AG08395 (cell line): ENCODE measurements at regions not wholly inside any gene's neighbourhood (a gene's known extent, or its start where the extent isn't known, plus 50 kb on each side); places are given as distances from the start of the nearest gene placed in this dataset.
"Not testable (repeated sequence)": the region's sequence is repeated elsewhere in the genome, so short reads cannot be mapped to it uniquely, and the experiment has no call there.

Source experiments
- DNase-seq: peaks from one replicate; pipeline ENCODE4 v3.0.0; 2012; ENCODE audit warnings: mixed read lengths, low spot score

DNA sequence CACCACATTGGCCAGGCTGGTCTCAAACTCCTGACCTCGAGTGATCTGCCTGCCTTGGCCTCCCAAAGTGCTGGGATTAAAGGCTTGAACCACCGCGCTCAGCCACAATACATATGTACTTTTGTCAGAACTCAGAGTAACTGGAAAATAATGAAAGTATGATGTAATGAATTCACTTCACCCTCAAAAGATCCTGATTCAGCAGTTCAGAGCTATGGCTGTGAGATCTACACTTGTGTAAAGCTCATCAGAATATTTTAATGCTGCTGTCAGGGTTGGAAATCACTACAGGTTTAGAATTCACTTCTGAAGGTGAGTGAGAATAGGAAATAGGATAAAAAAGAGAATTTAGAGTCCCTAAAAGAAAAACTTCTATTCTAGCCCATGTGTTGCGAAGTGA is 464.5 kb upstream of the NRSN1 start:
- no peak for DNase-seq

DNA sequence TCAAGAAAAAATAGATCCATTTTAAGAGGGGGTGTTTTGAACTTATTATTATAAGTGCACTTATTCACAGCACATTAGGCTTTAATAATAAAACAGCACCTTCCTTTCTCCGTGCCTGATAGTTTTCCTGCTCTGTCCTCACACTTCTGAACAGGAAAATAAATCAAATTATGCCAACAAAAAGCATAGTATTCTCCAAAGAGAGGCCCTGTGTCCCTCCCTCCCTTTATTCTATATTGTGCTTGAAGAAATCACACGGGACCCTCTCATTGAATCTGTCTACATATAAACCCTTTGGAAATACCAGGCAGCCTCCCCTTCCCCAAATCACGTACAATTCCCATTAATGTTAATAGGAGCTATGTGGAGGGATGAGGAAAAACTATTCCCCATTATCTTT is 462.9 kb upstream of the NRSN1 start:
- DNase-seq = no peak

DNA sequence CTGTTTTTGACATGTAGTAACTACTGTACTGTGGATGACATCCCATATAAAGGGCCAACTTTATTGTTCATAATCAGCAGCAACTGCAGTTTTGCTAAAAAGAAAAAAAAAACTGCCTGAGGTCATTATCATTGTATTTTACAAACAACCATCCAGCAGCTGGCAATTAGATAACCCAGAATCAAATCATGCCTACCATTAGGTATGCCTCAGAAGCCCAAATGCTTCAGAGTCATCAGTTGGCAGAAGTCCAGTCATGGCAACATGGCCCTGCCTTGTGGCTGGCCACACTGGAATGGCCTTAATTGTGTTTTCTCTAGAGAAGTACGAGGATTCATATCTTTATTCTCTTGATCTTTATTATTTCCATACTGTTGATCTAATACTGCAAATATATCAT is 462.4 kb upstream of the NRSN1 start:
- no peak for DNase-seq

DNA sequence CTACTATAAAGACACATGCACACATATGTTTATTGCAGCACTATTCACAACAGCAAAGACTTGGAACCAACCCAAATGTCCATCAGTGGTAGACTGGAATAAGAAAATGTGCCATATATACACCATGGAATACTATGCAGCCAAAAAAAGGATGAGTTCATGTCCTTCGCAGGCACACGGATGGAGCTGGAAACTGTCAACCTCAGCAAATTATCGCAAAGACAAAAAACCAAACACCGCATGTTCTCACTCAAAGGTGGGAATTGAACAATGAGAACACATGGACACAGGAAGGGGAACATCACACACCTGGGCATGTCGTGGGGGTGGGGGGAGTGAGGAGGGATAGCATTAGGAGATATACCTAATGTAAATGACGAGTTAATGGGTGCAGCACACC is 460.1 kb upstream of the NRSN1 start:
- DNase-seq = not testable (repeated sequence)

DNA sequence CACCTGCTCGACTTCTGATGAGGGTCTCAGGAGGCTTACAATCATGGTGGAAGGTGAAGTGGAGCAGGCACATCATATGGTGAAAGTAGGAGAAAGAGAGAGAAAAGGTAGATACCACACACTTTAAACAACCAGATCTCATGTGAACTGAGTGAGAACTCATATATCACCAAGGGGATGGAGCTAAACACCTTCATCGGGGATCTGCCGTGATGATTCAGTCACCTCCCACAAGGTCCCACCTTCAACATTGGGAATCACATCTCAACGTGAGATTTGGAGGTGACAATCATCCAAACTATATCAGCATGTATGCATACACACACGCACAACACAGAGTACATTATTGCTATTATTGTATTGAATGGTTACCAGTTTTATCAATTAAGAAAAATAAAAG is 453.3 kb upstream of the NRSN1 start:
- DNase-seq = no peak

DNA sequence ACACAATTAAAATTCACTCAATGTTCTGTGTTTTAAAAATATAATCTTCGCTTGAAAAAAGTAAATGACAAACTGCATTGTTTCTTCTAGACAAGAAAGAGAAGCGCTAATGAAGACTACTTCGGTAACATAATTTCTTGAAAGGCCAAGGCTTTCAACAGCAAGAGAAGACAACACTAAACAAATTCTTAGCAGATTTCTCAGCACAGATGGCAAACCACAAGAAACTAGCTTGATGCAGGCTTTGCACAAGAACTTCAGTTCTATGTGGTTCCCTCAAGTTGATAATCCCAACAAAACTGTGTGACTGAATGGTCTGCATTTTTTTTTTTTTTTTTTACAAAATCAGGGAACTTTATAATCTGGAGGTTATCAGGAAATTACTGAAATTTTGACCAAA is 447.4 kb upstream of the NRSN1 start:
- DNase-seq = no peak

DNA sequence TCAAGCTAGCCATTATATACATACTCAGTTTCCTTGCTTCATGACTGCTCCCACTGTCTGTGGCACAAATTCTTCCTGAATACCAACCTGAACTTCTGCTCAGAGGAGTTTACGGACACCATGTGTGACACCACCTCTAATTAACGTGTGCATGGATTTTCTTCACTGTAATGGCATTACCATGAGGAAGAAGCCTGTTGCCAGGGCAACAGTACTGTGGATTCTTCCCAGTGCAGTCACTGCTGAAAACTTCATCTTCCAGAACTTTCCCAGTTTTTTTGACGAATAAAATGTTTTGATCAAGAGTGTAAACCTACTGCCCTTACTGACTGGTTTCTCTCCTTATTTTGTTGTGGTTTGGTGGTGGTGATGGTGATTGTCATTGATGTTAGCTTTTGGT is 444.3 kb upstream of the NRSN1 start:
- DNase-seq = no peak

DNA sequence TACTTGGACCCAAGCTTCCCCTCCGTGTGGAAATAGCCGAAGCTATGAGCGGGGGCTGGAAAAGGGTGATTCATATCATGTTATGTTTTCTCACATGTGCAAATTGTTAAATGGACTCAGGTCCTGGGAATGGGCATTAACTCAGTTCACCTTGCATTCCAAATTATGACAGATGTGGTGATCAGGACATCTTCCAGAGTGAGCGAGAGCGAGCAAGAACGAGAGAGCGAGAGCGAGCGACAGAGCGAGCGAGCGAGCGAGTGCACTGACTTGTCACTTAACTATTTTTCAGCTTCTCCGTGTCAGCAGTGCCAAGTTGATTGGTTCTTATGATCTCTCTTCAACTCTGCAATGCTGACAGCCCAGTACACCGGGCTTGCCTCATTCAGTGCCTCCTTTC is 437.4 kb upstream of the NRSN1 start:
- no peak for DNase-seq

DNA sequence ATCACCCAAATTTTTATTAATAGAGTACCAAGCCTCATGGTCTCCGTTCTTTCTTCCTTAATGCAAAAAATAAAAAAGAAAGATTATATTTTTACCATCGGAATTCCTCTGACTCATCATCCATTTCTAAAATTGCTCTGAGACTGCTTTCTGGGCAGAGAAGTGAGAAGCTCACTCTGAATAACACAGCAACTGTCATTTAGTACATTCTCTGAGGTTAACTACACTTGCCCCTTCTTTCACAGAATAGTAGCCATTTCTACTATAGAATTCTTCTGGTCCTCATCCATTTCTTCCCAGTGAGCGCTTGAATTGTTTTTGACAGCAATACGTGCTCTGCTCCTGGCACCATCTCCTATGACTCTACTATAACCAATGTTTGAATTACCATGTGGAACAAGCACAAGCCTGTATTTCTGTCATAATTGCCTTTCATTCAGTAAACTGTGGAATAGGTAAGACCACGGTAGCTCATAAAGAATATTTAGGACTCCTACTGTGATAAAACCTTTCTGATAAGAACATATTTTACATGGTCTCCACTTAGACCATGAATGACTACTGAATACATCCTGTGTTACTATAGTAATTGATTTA is 435.5 kb upstream of the NRSN1 start:
- DNase-seq = no peak

DNA sequence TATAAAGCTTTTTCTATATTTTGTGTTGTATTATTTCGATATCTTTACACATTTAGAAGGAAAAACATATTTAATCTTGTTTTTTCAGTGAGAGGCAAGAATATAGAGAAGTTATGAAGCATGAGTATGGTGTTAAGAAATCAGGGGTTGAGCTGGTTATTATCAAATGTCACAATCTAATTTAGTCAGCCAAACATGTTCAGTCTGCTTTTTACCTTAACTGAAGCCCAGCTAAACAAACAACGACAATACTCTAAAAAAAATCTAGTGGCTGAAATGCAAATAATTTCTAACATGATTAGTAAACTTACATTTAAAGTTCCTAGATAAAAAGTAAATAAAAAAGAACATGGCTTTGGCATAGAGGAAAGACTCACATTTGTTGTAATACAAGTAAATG is 433.8 kb upstream of the NRSN1 start:
- DNase-seq = no peak

DNA sequence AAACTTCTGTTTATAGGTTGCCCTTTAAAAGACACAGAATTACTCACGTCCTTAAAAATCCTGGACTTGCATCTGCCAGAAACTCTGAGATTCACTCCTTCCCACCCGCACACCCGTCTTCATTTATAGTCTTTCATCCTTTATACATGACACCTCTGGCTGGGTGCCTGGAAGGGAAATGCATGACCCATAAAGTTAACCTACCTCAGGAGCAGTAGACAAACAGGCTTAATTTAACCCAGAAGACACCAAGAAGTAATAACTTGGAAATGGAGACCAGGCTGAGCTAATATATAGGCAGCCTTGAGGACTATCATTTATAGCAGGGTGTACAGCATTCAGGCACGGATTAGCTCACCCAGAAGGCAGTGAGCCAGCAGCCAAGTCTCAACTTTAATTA is 429.0 kb upstream of the NRSN1 start:
- DNase-seq = no peak

DNA sequence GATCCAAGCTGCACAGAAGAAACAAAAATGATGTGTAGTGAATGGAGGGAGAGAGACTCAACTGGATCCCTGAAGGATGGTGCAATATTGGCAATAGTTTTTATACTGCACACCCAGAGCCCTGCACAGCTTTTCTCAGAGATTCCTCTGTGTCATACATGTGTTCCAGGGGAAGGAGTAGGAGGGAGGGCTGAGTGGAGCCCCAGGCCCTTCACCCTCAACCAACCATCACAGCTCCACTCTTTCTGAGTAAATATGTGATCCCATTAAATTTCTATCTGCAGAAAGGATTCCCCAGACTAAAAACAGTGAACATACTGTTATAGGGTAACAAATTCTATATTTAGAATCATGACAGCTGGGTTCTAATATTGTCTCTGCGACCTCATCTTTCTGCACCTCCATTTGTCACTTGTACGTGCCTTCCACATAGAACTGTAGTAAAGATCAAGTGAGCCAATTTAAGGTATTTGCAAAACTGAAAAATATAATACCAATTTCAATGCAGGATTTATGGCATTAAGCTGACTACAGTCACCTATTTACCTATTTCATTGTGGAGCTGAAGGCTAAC is 421.4 kb upstream of the NRSN1 start:
- no peak for DNase-seq

DNA sequence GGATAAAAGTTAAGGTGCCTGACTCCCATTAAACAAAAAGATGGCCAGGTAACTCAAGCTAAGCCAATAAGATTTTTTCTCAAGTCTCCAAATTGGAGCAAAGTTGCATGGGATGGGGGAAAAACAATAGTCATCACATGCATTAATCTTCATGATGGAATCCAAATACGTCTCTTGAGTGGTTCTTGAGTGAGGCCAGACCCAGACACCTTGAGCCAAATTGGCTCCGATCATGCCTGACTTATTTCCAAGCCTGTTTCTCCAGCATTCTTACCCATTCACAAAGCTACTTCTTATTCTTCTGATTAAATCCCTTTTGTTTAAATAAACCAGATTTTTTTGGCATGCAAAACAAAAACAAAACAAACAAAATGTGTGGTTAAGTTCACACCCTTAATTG is 420.3 kb upstream of the NRSN1 start:
- DNase-seq = no peak

DNA sequence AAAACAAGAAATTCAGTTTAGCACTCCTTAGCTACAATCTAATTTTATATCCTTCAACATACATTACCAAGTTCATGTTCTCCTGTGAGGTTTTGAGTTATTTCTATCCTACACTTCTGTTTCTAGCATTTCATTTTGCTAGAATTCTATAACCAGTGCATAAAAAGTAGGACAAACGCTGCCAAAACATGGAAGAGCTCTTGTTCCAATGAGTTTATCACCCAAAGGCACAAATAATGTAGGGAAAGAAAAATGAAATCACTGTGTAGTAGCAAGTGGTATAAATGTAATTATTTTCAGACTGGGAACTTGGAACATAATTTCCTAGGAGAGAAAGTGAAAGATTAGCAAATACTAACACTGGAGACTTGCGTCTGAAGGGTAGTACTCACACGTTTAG is 413.3 kb upstream of the NRSN1 start:
- no peak for DNase-seq

DNA sequence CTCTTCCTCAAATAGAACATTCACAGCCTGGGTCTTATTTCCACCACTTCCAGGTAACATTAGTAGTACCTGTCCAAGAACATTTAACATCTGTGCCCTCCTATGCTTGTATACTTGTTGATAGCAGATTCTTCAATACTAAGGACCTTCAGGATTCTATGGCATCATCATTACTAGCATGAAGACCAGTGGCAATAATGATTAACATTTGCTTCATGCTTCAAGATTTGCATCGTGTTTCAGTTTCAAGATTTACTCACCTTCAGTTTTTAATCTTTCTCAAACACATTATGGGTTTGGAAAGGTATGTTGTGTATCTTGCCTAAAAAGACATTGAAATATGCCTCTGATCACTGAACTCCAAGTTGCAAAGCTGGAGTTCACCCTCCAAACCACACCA is 412.8 kb upstream of the NRSN1 start:
- DNase-seq = no peak

DNA sequence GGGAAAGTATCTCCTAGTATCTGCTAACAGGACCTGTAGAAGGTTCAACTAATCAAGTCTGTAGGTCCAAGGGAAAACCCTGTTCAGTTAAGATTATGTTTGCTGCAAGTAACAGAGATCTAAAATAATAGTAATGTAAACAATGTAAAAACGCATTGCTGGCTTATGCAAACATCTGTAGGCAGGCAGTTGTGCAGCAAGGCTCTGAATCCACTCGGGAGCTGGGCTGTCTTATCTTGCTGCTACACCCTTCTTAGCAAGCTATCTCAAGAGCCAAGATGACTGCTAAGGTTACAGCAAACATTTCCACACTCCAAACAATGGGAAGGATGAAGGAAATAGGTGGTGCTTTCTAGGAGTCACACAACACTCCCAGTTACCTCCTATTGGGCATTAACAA is 397.3 kb upstream of the NRSN1 start:
- DNase-seq = no peak

DNA sequence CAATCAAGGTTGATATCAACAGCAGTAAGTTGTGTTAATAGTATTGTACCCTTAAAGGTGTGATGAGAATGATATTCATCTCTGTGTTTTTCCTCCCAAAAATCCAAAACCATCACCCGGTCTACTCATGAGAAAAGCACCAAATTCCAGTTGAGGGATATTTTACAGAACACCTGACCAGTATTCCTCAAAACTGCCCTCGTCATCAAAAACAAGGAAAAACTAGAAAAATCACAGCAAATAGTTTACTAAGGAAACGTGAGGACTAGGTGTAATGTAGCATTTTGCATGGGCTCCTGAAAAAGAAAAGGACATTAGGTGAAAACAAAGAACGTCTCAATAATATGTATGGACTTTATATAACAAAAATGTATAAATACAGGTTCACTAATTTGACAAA is 394.4 kb upstream of the NRSN1 start:
- no peak for DNase-seq

DNA sequence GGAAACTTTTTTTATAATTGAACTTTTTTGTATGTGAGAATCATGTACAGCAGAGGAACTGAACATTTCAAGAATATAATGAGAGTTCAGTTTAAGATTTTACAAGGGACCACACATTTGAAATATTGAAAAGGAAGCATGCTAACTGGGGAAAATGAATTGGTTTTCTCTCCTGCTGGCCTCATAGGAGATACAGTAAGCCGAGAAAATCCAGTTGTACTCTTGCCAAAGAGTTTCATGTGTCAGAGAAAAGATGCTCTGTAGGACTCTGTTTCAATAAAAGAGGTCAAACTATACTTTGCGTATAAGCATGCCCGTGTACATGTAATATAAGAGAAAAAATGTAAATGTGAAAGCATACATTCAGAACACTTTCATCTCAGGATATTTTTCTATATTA is 393.5 kb upstream of the NRSN1 start:
- DNase-seq = no peak

DNA sequence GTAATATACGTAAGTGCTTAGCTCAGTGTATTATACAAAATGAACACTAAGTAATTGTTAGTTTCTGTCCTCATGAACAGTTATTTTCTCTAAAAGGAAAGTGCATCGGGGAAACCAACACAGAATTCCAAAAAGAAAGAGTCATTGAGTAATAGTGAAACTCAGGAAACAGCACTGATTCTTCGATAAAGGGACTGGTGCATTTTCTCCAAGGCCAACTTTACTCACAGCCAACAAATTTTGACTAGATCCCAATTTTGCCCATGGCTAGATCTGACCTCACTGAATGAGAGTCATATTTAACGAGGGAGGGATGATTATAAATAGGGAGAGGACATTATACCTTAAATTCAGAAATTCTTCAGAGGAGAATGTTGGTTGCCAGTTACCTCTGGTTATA is 390.9 kb upstream of the NRSN1 start:
- no peak for DNase-seq

DNA sequence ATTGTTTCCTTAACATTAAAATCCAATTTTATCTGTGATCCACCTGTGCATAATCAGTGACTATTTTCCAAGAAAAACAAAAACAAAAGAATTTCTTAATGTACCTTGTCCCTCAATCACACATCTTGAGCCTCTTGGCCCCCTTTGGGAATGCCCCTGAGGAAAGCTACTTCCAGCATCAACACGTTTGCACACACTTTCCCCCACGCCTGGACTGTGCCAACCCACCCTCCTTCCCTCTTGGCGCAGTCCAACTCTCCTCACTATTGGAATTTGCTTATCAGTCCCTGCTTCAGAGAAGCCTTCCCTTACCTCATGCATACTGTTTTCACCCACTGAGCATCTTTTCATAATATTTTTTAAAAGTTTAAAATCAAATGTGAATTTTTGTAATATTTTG is 389.4 kb upstream of the NRSN1 start:
- no peak for DNase-seq

DNA sequence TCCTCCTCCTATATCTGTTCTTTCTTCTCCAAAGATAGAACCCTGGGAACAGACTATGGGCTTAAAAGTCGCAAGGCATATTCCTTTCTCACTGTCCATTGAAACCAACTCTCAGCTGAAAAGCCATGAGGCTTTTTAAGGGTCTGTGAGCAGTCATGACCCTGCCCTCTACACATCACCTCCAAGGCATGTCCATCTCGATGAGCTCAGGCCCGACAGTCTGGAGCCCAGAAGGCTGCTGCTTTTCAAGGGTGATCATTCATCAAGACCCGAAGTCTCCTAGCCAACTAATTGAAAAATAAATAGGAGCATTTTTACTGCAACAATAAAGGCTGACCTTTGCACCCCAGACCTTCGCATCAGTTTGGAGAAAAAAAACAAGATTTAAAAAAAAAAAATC is 378.8 kb upstream of the NRSN1 start:
- DNase-seq = no peak

DNA sequence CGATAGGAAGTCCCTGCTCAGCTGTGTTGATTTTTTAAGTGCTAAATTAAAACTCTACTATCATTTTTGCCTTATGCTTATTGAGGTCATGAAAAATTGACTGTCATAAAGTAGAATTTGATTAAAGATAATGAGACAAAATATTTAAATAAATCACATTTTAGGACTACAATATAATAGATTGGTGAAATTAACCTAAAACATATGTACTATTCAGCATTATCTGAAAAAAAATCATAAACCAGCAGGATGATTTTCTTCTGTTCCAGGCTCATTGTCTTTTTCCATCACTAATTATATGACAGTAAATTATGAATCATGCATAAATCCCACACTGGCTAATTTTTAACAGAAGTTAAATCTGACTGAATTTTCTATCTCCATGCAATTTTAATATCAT is 373.6 kb upstream of the NRSN1 start:
- no peak for DNase-seq

DNA sequence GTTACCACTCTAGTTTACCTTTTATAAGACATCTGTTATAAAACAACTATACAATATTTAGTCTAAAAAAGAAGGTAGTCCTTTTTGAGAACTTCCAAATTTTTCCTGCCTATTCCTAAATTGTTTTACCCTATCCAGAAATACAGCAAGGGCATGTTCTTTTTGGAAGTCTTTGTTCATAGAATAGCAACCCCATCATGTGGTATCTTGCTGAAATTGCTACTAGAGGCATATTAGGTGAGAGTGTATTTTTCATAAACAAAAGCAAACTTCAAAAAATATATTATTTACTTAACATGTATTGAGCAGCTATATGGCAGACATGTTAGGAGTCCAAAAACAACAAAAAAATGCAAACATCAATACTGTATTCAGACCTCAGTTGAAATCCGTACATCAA is 371.8 kb upstream of the NRSN1 start:
- no peak for DNase-seq

DNA sequence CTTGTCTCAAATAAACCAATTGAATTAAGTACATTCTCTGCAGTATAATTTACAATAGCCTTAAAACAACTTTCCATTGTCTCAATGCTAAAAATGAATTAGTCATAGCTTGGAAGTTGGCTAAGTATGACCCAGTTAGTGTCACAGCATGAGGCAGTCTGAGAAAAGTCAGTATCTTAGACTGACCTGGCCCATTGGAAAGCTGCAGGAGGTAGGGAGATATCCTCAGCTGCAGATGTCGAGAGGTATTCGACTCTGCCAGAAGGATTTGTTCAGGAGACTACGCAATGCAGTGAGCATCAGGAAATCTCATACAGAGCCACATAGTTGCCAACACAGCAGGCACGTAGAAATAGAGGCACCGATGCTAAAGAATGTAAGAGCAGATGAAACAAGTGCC is 350.9 kb upstream of the NRSN1 start:
- DNase-seq = no peak

DNA sequence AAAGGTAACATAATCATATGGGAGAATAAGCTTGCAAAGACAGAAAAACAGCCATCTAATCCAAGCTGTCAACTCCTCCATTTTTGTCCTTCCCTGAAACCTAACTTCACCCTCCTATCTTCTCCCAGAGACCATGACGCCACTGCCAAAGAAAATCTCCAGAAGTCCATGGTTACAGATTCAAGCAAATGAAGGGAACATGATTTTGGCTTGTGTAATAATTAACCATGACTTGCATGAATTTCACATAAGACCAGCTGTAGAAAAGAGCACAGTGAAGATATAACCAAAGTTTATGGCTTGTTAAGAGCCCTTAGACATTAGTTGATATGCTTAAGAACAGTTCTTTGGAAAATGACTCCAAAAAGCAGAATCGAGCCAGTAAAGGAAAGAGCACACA is 342.1 kb upstream of the NRSN1 start:
- no peak for DNase-seq
